HG03469 (cell line): ENCODE measurements at regions not wholly inside any gene's neighbourhood (a gene's known extent, or its start where the extent isn't known, plus 50 kb on each side); places are given as distances from the start of the nearest gene placed in this dataset.
"Not testable (repeated sequence)": the region's sequence is repeated elsewhere in the genome, so short reads cannot be mapped to it uniquely, and the experiment has no call there.

Experiments used
- ATAC-seq: cut with Tn5 transposase; IDR thresholded peaks from one replicate; pipeline ENCODE4 v1.9.1; 2021; ENCODE audit warnings: mild to moderate bottlenecking, moderate library complexity, moderate number of reproducible peaks; ENCODE audit not compliant: unreplicated experiment

DNA sequence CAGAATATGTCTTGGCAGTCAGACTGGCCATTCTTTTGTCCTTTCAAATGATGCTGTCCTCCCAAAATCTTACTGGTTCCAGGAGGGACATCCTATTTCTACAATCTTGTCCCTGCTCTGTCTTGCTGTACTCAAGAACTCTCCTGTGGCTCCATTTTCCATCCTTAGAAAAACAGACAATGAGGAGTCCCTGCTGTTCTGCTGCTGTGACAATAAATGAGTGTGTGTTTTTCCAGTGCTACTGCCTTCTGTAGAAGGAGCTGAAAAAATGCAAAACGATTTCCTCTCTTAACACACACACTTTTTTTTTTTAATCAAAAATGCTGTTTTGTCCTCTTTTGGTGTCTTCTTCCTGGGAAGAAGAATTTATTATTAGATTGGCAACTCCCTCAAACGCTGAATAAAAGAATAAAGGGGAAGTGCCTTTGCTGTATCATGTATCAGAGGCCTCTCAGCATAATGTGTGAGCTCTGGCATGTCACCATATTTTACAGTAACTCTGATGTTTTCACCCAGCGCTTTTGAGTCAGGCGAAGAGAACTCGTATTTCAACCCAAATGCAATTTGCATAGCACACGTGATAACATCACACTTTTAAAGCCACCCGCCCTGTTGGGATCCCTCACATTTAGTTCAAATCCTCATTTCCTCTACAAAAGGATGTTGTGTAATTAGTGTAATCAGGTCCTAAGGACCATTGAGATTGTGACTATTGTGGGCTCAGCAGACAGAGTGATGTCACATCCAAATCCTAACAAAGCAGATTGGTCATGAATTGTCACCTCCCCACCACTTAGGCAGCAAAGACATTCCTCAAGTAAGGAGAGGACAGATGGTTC, 496.0 kb upstream of the LARGE1 start:
- ATAC-seq: no peak

DNA sequence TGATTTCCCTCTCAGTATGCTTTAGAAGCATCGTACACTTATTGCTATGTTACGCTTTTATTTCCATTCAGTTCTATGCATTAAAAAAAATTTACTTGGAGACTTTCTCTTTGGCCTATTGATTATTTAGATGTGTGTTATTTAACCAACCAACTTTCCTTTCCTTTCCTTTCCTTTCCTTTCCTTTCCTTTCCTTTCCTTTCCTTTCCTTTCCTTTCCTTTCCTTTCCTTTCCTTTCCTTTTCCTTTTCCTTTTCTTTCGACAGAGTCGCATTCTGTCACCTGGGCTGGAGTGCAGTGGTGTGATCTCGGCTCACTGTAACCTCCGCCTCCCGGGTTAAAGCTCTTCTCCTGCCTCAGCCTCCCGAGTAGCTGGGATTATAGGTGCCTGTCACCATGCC, 502.7 kb upstream of the LARGE1 start:
- ATAC-seq: not testable (repeated sequence)

DNA sequence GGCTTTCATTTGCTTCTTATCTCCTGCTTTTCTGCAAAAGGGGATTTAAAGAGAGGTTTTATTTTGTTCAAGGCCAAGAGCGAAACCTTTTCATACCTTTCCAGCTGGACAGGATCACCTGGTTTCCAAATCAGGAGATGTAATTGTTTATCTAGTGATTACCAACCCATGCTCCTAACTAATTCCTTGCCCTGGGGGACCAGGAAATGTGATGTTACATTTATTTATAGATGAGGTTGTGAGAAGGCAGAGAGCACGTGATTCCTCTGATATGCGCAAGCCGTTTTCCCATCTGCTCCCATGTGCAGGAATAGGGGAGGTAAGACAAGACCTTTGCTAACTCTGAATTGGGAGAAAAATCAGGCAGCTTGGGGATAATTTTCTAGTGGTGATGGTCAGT, 507.2 kb upstream of the LARGE1 start:
- no peak for ATAC-seq

DNA sequence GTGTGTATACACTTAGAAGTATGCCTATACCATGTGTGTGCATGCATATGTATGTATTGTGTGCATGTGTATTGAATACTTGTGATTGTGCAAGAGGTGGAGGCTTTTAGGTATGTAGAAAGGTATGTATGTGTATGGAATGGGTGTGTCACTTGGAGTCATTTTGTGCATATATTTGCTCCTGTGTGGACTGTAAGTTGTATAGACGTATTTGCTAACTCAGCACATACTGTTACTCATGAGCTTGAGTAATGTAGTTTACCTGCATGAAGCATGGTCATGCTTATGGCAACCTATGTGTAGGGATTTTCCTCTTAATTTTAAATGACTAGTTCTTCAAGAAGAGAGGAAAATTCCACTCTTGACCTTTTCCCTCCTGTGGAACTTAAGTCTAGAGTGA, 507.6 kb upstream of the LARGE1 start:
- ATAC-seq: no peak

DNA sequence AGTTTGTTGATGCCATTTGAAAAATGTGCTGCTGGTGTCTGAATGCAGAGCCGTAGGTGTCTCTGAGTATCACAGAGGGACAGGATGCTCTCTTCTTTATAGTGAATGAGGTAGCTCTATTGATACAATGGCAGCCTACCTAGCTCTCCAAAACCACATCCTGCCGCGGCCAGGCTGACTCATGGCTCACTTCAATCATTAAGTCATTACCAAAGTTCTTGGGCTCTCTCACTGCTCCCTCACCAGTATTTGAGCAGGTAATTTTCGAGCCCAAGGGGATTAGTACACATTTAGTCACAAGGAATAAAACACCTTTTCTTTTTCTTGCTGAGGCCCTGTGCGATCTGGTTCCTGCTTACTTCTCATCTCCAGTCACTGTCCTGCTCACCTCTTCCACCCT, 509.0 kb upstream of the LARGE1 start:
- ATAC-seq: no peak

DNA sequence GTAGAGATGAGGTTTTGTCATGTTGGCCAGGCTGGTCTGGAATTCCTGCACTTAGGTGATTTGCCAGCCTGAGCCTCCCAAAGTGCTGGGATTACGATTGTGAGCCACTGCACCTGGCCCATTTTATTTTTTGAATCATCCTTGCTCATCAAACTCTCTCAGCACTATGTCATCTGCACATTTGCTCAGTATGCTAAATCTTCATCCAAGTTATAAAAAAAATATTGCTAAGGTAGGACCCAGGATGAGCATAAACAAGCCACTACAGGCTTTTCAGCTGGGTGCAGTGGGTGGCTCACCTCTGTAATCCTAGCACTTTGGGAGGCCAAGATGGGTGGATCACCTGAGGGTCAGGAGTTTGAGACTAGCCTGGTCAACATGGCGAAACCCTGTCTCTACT, 510.1 kb upstream of the LARGE1 start:
- ATAC-seq: no peak

DNA sequence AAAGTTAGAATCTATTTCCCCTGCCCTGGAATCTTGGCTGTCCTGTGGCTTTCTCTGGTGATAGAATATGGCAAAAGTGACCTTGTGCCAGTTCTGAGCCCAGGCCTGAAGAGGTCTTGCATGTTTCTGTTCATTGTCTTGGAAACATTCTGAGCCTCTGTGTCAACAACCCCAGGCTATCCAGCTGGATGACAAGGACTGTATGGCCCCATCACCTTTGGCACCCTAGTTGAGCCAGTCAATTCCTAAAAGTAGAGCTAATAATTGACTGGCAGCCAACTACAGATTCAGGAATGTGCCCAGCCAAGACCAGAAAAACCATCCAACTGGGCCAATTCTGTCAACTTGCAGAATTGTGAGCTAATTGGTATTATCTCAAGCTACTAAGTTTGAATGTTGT, 514.1 kb upstream of the LARGE1 start:
- no peak for ATAC-seq

DNA sequence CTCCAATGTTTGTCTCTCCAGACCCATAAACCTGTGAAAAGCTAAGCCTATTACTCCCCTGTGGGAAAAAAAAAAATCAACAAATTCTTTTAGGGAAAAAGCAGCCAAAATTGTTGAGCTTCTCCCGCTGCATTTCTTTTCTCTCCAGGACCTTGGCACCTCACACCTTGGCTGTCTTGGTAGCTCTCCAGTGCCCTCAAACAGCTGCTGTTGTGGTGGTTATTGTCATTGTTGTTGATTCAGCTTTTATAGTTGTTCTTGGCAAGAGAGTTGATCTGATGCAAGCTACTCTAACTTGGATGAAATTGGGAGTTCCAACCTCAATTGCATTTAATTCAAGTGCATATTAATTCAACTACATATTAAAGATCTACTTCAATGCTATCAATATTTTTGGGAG, 516.9 kb upstream of the LARGE1 start:
- no peak for ATAC-seq

DNA sequence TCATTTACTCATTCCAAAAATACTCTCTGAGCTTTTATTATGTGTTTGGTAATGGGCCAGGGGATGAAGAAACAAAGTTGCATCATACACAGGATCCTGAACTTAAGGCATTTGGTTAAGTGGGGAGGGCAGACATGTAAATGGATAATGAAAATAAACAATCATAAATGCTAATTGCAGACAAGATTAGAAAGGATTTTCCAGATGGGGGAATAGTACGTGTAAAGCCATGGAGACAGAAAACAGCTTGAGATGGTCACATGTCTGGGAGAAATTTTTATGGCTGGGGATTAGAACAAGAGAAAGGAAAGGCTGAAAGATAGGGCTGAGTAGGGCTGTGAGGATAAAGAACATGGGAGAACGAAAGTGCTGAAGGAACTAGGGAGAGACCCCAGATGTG, 534.3 kb upstream of the LARGE1 start:
- no peak for ATAC-seq

DNA sequence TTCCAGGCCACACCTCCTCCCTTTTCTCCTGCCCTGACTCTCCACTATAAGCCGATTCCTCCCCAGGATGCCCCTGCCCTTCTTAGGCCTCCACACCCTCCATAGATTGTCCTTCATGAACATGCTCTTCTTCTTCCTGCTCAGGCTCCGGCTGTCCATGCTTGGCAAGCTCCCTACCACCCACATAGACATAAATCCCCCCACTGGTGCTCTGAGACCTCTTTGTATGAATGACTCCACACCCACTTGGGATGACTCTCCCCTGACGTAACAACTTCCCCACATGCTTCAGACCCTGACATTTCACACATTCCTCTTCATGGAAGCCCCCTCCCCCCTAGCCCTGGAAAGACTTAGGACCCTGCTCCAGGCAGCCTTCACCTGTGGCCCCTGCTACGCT, 542.5 kb upstream of the LARGE1 start:
- no peak for ATAC-seq

DNA sequence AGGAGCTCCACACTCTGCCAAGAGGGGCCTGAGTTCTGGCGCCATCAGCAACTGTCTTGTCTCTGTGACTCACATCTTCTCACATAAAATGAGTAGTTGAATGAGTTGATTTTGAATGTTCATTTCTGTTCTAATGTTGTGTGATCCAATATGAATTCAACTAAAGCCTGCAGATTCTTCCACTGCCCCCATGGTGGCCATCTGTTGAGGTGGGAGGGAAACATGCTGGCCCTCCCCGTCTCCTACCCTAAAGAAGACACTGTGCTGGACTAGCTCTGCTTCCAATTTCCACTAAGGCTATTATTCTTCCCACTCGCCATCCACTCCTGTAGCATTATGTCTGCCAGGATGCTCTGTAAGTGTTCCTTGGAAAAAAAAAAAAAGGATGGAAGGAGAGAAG, 555.6 kb upstream of the LARGE1 start:
- ATAC-seq: no peak

DNA sequence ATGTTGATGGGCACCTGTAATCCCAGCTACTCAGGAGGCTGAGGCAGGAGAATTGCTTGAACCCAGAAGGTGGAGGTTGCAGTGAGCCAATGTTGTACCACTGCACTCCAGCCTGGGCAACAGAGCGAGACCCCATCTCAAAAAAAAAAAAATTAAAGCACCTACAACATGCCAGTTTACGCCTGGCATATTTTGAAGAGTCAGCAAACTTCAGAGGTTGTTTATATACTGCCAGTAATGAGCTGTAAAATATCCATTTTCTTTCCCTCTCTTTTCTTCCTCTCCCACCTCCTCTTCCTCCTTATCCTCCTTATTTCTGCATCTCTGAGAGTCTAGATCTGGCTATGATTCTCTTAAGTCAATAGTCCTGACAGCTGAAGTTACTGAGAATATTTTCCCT, 556.5 kb upstream of the LARGE1 start:
- ATAC-seq: no peak

DNA sequence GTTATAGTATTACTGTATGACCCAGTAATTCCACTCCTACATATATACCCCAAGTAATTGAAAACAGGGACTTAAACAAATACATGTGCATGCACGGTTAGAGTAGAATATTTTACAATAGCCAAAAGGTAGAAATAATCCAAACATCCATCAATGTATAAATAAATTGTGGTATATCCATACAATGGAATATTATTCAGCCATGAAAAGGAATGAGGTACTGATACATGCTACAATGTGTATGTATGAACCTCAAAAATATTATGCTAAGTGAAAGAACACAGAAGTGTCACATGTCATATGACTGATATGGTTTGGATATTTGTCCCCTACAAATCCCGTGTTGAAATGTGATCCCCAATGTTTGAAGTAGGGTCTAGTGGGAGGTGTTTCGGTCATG, 560.8 kb upstream of the LARGE1 start:
- no peak for ATAC-seq

DNA sequence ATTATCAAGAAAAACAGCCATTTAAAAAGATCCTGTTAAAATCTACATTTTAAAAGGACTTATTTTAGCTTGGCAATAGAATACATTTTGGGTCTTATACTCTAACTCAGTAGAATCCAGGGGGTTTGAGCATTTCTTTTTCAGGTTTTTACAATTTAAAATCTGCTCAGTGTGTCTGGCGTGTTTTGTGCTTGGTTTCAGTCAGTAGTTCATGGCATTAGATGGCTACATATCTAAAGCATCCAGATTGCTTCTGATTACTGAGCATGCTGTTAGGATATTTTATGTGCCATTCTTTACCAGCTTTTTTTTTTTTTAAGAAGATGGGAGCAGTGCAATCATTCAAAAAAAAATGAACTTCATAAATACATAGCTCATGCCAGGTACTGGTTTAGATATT, 566.1 kb upstream of the LARGE1 start:
- no peak for ATAC-seq

DNA sequence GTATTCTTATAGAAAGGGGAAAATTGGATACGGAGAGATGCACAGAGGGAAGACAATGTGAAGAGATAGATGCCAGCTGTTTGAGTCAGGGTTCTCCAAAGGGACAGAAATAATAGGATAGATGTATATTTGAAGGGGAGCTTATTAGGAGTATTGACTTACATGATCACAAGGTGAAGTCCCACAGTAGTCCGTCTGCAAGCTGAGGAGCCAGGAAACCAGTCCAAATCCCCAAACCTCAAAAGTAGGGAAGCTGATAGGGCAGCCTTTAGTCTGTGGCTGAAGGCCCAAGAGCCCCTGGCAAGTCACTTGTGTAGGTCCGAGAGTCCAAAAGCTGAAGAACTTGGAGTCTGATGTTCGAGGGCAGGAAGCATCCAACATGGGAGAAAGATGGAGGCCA, 569.6 kb upstream of the LARGE1 start:
- ATAC-seq: no peak

DNA sequence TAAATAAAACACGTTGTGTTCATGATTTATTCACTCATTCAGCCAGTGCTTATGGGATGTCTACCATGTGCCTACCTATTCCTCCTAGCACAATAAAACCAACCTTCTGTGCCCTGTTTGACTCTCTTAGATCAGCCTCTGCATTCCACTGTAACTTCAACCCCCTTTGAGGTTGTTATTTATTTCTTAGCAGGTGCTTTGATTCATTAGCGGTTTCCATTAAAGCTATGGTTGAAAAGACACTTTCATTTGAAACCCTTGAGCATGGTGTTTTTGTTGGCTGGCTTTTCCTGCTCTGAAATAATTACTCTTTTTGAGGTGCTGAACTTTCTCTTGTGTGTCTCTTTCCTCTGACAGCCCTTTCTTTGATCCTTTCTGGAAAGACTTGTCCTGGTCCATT, 570.6 kb upstream of the LARGE1 start:
- ATAC-seq: no peak

DNA sequence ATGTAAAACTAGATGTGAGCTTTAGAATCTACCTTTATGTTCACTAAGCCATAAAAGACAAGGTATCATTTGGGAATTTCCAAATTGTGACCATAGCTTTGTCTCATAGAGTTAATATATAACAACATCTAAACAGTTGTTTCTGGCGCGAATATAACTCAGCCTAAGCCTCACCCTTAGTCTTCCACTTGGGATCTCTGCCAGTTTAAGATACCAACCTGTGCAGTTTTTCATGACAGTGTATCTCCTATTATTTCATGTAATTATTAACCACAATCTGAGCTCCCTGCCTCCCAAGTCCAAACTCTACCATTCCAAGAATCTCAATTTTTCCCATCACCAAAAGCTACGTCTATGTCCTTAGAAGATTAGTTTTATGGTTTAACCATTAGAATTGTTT, 572.5 kb upstream of the ISX start:
- no peak for ATAC-seq

DNA sequence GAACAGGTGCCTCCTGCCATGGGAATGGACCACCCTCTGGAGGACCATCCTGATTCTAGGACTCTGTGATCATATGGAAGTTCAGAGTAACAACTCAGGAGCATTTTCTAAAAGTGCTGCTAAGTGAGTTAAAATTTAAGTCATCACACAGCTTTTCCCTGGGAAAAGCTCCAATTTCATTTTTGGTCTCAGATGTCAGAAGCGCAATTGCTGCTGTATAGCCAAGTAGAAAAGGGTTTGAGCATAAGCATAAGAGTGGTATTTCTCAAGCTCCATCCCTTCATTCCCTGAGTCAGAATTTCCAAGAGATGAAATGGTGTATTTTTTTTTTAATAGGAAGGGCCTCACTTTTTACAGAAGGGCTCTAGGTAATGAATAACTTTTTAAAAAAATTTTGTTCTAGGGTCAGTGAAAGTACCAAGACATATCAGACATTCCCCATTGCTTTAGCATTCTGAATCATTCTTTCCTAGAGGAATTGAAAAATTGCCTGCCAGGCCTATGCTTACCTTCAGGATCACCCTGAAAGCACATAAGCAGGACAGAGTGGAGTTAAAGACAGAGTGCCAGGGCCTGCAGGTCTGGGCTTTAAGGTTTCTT, 564.5 kb upstream of the ISX start:
- ATAC-seq: no peak

DNA sequence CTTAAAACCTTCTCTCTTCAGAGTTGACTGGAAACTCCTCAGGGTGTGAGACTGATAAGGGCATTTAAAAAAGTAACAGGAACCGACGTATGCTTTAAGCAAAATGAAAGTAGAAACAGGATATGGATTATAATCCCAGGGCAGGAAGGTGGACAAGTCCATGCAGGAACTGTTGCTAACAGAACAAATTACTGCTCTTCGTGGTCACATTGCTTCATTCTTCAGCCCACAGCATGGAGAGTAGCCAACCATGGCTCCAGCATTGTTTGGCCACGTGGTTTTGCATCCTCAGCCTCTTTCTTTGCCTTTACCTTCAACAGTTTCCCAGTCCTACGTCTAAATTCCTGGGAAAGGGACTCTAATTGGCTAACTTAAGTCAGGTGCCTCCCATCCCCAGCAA, 563.1 kb upstream of the ISX start:
- ATAC-seq: no peak

DNA sequence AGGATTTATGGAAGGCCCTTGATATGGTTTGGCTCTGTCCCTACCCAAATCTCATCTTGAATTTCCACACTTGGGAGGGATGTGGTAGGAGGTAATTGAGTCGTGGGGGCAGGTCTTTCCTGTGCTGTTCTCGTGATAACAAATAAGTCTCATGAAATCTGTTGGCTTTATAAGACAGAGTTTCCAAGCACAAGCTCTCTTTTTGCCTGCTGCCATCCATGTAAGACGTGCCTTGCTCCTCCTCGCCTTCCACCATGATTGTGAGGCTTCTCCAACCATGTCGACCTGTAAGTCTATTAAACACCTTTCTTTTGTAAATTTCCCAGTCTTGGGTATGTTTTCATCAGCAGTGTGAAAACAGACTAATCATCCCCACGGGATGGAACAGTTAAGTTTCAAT, 557.2 kb upstream of the ISX start:
- no peak for ATAC-seq

DNA sequence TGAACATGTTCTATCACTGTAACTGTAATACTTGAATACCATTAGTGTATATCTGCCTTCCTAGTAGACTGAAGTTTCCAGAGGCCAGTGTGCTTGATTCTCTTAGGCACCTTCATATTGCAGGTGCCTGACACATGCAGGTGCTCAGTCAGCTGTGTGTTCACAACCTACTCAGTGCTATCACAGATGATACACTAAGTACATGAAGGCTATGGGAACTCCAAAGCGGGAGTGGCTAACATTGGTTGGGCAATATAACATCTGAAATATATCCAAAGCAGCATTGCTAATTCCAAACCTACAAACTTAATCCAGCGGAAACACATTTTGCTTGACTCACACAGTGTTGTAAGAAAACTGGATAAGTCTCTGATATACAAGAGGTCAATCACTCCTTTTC, 539.3 kb upstream of the ISX start:
- no peak for ATAC-seq

DNA sequence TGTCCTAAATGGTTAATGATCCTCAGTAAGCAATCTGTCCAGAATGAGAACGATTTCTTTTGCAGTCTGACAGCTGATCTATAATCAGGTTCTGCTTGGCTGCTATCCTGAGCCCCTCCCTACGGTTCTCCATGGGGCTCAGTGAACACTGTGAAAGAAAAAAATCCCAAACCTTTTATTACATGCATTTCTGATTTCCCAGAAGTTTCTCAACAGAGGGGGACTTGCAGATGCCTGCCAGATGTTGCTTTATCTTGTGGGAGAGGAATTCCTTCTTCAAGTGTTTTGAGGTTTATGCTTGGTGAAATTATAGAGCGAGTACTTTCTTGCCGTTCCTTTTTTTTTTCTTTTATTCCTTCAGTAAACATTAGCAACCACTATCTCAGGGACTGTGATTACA, 531.9 kb upstream of the ISX start:
- no peak for ATAC-seq

DNA sequence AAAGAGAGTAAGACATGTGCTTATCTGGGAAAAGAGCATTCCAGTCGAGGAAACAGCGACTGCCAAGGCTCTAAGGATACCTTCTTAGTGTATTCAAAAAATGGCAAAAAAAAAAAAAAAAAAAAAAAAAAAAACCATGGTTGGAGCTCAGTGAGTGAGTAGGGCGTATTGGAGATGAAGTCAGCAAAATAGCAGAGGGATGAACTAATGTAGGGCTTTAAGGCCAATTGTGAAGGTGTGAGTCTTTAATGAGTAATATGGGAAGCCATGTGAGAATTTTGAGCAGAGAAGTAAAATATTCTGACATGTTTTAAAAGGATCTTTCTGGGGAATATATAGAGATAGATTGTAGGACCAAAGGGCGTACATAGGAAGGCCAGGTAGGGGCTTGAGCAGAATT, 498.6 kb upstream of the ISX start:
- ATAC-seq: no peak
